CD4-positive, alpha-beta T cell (primary cell): ENCODE measurements at regions not wholly inside any gene's neighbourhood (a gene's known extent, or its start where the extent isn't known, plus 50 kb on each side); places are given as distances from the start of the nearest gene placed in this dataset.

ENCODE experiments used
- ATAC-seq: fragments of 200-7000 bp; cut with Tn5 transposase; one replicate; pipeline ENCODE4 v1.10.0; 2022; ENCODE audit warnings: mild to moderate bottlenecking; ENCODE audit not compliant: poor library complexity
- CTCF ChIA-PET: fragments of 350-600 bp; sonication (Branson Sonifier 250); formaldehyde crosslinking; loops from one replicate; lab custom pipeline; 2021; ENCODE audit warnings: antibody characterized with exemption, inconsistent platforms; lab: Charles Lee
- POLR2A ChIA-PET: fragments of 350-600 bp; sonication (Branson Sonifier 250); formaldehyde crosslinking; loops from one replicate; lab custom pipeline; 2021; ENCODE audit warnings: antibody characterized with exemption, inconsistent platforms; lab: Charles Lee
- DNase-seq, 14 experiments: peaks; one replicate each; pipeline ENCODE4 v3.0.0-alpha.2; 2013 to 2020; ENCODE audit warnings: mixed read lengths in 2 of 14
- H3K27ac ChIP-seq, 2 donors: one replicate each; pipeline versions ENCODE4 v1.5.1 to v1.7.0; 2013; ENCODE audit warnings: low read length in 2 of 2, low read depth in 1 of 2, mild to moderate bottlenecking in 1 of 2
- H3K27me3 ChIP-seq, 2 experiments: 1 replicate in 1 of 2; 2 replicates in 1 of 2; pipeline versions ENCODE4 v1.6.1 to v1.7.0; 2013; ENCODE audit warnings: low read length in 2 of 2, control low read depth in 1 of 2, mild to moderate bottlenecking in 1 of 2, moderate library complexity in 1 of 2; ENCODE audit not compliant: insufficient read depth in 2 of 2, control insufficient read depth in 1 of 2
- H3K36me3 ChIP-seq: one replicate; pipeline ENCODE4 v1.6.1; 2013; ENCODE audit warnings: low read length, control low read depth; ENCODE audit not compliant: insufficient read depth
- H3K4me1 ChIP-seq: one replicate; pipeline ENCODE4 v1.6.1; 2013; ENCODE audit warnings: low read length, control low read depth; ENCODE audit not compliant: insufficient read depth
- H3K4me3 ChIP-seq: one replicate; pipeline ENCODE4 v1.5.1; 2013; ENCODE audit warnings: mild to moderate bottlenecking, low read length, moderate library complexity
- H3K9me3 ChIP-seq, 2 experiments: 1 replicate in 1 of 2; 2 replicates in 1 of 2; pipeline versions ENCODE4 v1.6.1 to v1.7.0; 2013; ENCODE audit warnings: low read length in 2 of 2, mild to moderate bottlenecking in 2 of 2, control low read depth in 1 of 2, moderate library complexity in 1 of 2; ENCODE audit not compliant: control insufficient read depth in 1 of 2, insufficient read depth in 1 of 2
- H3K27ac Mint-ChIP-seq: one replicate; pipeline ENCODE4 v1.8.0; 2020; ENCODE audit warnings: mixed read lengths
- H3K27me3 Mint-ChIP-seq: one replicate; pipeline ENCODE4 v1.8.0; 2021; ENCODE audit warnings: mixed read lengths
- H3K36me3 Mint-ChIP-seq: one replicate; pipeline ENCODE4 v1.8.0; 2021; ENCODE audit warnings: low read depth, mixed read lengths
- H3K4me1 Mint-ChIP-seq: one replicate; pipeline ENCODE4 v1.8.0; 2021; ENCODE audit warnings: low read depth, mixed read lengths
- H3K4me3 Mint-ChIP-seq: one replicate; pipeline ENCODE4 v1.8.0; 2020; ENCODE audit warnings: mild to moderate bottlenecking, mixed read lengths
- H3K9me3 Mint-ChIP-seq: one replicate; pipeline ENCODE4 v1.8.0; 2020; ENCODE audit warnings: mixed read lengths
- intact Hi-C, 2 experiments: fragments of 100-400 bp; cut with DNase I in 1 of 2; cut with micrococcal nuclease in 1 of 2; formaldehyde crosslinking; loops; one replicate each; pipeline versions ENCODE4 v1.15.1 to v1.9.0; 2023 to 2025; cut with DNase I, micrococcal nuclease
- TF ChIP-seq, protein P1 (sequence below): fragments of 200-600 bp; IDR thresholded peaks from one replicate; pipeline ENCODE4 v1.8.0; 2022; ENCODE audit warnings: antibody characterized with exemption, mild to moderate bottlenecking

DNA sequence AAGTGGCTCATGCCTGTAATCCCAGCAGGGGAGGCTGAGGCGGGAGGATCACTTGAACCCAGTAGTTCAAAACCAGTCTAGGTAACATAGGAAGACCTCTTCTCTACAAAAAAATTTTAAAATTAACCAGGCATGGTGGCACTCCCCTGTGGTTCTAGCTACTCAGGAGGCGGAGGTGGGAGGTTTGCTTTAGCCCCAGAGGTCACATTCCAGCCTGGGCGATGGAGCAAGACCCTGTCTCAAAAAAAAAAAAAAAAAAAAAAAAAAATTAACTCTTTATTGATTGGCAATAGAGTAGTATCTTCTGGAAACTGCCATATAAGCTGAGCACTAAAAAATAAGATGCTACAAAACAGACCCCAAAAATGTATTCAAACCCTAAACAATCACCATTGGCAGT is 69.5 kb downstream of the LLPH start:
- ChIA-PET POLR2A (no interaction called here), CTCF (interaction anchor here (0.7 to 0.8 kb wide), 2 partner anchors 30 to 119 kb away, joined by 3 read pairs; no protein-coding TSS in a partner anchor)
- H3K36me3 Mint-ChIP-seq = no peaks in the 10 kb centered on the region
- H3K27ac Mint-ChIP-seq = no peak overlapping the region
- Histone ChIP-seq H3K4me3 (no peak overlapping the region), H3K9me3 (no peaks in the 10 kb centered on the region), H3K27ac (no peak overlapping the region), H3K36me3 (no peaks in the 10 kb centered on the region), H3K27me3 (peaks cover 0 to 5% of the 10 kb centered on the region in 2 experiments), H3K4me1 (peaks cover under 1% of the 10 kb centered on the region)
- ATAC-seq = no peak
- intact Hi-C loops = no loop called here
- no peaks in the 10 kb centered on the region for H3K9me3 Mint-ChIP-seq
- no peak for DNase-seq
- peaks cover 21% of the 10 kb centered on the region for H3K27me3 Mint-ChIP-seq
- peaks cover 11% of the 10 kb centered on the region for H3K4me1 Mint-ChIP-seq
- no peak overlapping the region for H3K4me3 Mint-ChIP-seq
- TF ChIP-seq, protein P1, sequence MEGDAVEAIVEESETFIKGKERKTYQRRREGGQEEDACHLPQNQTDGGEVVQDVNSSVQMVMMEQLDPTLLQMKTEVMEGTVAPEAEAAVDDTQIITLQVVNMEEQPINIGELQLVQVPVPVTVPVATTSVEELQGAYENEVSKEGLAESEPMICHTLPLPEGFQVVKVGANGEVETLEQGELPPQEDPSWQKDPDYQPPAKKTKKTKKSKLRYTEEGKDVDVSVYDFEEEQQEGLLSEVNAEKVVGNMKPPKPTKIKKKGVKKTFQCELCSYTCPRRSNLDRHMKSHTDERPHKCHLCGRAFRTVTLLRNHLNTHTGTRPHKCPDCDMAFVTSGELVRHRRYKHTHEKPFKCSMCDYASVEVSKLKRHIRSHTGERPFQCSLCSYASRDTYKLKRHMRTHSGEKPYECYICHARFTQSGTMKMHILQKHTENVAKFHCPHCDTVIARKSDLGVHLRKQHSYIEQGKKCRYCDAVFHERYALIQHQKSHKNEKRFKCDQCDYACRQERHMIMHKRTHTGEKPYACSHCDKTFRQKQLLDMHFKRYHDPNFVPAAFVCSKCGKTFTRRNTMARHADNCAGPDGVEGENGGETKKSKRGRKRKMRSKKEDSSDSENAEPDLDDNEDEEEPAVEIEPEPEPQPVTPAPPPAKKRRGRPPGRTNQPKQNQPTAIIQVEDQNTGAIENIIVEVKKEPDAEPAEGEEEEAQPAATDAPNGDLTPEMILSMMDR = no peak

DNA sequence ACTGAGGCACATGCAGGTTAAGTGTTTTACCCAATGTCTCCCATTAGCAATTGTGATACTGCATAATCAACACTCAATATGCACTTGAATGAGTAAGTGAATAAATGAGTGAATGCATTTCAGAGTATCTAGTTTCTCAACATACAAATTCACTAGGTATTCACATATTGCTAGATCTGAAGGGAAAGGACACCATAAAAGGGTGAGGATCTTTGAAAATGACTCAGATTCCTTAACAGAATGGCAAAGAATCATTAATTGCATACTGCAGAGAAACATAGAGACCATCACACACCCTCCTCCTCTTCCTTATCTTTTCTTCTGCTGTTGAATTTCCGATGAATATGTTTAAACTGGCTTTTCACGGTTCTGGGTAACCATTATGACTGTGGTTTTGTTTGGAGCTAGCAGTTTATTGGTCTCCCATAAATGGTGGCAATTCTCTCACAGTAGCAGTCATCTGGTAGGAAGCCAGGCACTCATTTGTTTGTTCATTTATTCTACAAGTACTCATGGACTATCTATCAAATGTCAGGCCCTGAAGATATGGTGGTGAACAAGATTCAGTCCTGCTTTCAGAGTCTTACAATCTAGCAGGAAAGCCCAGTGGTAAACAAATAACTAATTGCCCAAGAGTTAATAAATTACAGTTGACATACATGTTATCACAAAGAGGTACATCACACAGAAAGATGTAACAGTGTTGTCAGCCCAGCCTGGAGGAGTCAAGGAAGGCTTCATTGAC is 70.2 kb downstream of the LLPH start:
- no peak for ATAC-seq

DNA sequence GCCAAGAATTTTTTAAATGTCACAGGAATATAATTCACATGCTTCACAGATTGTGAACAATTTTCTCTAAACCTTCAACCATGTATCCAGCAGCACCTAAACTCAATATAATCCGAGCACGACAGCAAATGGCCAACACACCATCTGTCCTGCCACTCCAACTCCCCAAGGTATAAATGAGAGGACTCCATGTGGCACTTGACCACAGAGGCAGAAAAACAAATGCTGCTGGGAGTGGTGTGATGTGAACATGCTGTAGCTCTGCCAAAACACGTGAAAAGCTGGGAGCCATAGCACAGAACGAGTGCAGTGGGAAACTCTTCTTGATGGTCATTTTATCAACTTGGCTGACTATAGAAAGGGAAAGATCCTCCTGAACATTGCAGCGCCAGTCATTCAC is 70.9 kb downstream of the LLPH start:
- TF ChIP-seq, protein P1 = no peak
- Histone ChIP-seq H3K9me3 (no peaks in the 10 kb centered on the region), H3K4me1 (no peaks in the 10 kb centered on the region), H3K27me3 (peaks cover 0 to 5% of the 10 kb centered on the region in 2 experiments), H3K27ac (no peak overlapping the region), H3K4me3 (no peak overlapping the region), H3K36me3 (no peaks in the 10 kb centered on the region)
- Mint-ChIP-seq H3K27ac (no peak overlapping the region), H3K4me1 (no peaks in the 10 kb centered on the region), H3K36me3 (no peaks in the 10 kb centered on the region), H3K9me3 (no peaks in the 10 kb centered on the region), H3K27me3 (peaks cover 22% of the 10 kb centered on the region), H3K4me3 (no peak overlapping the region)
- no peak for ATAC-seq
- ChIA-PET POLR2A (no interaction called here), CTCF (no interaction called here)
- DNase-seq = no peak
- intact Hi-C loops = no loop called here

More for the DNA sequence above, 70.2 kb downstream of the LLPH start:
- ChIA-PET POLR2A (no interaction called here), CTCF (interaction anchor here (0.7 kb wide), 1 partner anchor 29 kb away, joined by 3 read pairs; no protein-coding TSS in a partner anchor)
- peaks cover 0 to 5% of the 10 kb centered on the region in 2 experiments for H3K27me3 ChIP-seq
- TF ChIP-seq, protein P1 = no peak
- no peak for DNase-seq
- H3K4me3 ChIP-seq = no peak overlapping the region
- no peak overlapping the region for H3K4me3 Mint-ChIP-seq
- H3K4me1 ChIP-seq = no peaks in the 10 kb centered on the region
- H3K9me3 Mint-ChIP-seq = no peaks in the 10 kb centered on the region
- peaks cover 21% of the 10 kb centered on the region for H3K27me3 Mint-ChIP-seq
- intact Hi-C loops = no loop called here
- H3K36me3 Mint-ChIP-seq = no peaks in the 10 kb centered on the region
- H3K4me1 Mint-ChIP-seq = peaks cover 4% of the 10 kb centered on the region
- no peak overlapping the region for H3K27ac ChIP-seq
- H3K27ac Mint-ChIP-seq = no peak overlapping the region
- no peaks in the 10 kb centered on the region for H3K9me3 ChIP-seq
- no peaks in the 10 kb centered on the region for H3K36me3 ChIP-seq
